ENCODE measurements at regions not wholly inside any gene's neighbourhood (a gene's known extent, or its start where the extent isn't known, plus 50 kb on each side); places are given as distances from the start of the nearest gene placed in this dataset.

DNA sequence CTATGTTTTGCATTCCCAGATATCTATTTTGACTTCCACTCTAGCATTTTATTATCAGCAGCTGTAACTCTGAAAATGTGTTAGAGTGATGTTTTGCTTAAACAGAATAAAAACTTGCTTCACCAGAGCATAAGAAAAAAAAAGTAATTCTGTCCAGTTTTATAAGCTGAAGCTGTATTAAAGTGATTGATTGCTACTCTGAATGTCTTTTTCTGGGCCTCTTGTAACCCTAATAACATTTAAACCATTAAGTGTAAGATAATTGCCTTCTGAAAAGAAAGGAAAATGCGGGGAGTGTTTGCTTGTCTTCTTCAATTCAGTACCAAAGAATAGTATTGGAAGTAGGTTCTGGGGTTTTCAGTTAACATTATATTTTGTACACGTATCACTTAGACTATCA is 57.9 kb upstream of the UBE2E1 start:
- TF ChIP-seq, protein P1, sequence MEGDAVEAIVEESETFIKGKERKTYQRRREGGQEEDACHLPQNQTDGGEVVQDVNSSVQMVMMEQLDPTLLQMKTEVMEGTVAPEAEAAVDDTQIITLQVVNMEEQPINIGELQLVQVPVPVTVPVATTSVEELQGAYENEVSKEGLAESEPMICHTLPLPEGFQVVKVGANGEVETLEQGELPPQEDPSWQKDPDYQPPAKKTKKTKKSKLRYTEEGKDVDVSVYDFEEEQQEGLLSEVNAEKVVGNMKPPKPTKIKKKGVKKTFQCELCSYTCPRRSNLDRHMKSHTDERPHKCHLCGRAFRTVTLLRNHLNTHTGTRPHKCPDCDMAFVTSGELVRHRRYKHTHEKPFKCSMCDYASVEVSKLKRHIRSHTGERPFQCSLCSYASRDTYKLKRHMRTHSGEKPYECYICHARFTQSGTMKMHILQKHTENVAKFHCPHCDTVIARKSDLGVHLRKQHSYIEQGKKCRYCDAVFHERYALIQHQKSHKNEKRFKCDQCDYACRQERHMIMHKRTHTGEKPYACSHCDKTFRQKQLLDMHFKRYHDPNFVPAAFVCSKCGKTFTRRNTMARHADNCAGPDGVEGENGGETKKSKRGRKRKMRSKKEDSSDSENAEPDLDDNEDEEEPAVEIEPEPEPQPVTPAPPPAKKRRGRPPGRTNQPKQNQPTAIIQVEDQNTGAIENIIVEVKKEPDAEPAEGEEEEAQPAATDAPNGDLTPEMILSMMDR (IDR thresholded peaks at IDR 0.05; ENCODE audit: low read depth, low read length) = no peak
- DNase-seq (ENCODE audit: low read depth in 2 of 2) = no peak
- H3K4me3 ChIP-seq (replicated peaks in 1 of 2; ENCODE audit: low read depth in 2 of 2, low read length in 2 of 2) = no peak overlapping the region

DNA sequence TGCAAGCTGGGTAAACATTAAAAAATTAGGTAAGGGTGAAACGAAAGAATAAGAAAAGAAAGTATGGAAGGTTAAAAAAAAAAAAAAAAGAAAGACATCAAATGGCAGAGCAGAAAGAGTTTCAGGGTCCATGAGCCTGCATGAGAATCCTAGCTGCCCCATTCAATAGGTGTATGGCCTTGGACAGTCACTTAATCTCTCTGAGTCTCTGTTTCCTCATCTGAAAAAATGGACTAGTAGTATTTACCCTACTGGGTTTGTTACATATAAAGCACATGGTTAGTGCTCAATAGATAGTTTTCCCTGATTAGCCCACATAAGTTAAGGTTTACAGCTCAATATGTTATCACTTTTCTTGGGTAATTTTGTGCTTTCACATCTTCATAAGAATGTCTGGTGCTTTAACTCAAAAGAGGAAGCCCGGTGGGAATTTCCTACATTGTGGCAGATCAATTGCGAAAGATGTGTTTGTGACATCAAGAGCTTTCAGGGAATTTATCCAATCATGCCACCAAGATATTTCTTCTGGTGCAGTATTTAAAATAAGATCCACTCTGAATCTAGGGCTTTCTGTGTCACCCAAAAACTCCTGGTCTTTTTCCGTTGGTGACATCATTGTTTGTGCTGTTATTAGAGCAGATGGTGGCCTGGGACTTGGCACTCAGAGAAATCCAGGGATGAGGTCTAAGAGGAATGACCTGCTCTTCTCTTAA is 57.2 kb upstream of the UBE2E1 start:
- peak; percentile 76 to 88 for DNase-seq (ENCODE audit: low read depth in 2 of 2)
- TF ChIP-seq, protein P1 (IDR thresholded peaks at IDR 0.05; ENCODE audit: low read depth, low read length) = no peak
- no peak overlapping the region for H3K4me3 ChIP-seq (replicated peaks in 1 of 2; ENCODE audit: low read depth in 2 of 2, low read length in 2 of 2)

DNA sequence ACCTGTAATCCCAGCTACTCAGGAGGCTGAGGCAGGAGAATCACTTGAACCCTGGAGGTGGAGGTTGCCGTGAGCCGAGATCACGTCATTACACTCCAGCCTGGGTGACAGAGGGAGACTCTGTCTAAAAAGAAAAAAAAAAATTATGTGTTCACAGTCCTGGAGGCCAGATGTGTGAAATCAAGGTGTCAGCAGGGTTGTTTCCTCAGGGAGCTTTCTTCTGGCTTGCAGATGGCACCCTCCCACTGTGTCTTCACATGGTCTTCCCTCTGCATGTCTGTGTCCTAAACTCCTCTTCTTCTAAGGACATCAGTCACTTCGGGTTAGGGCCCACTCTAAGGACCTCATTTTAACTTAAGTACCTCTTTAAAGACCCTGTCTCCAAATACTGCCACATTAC is 56.1 kb upstream of the UBE2E1 start:
- H3K4me3 ChIP-seq (replicated peaks in 1 of 2; ENCODE audit: low read depth in 2 of 2, low read length in 2 of 2) = no peak overlapping the region
- no peak for DNase-seq (ENCODE audit: low read depth in 2 of 2)
- TF ChIP-seq, protein P1 (IDR thresholded peaks at IDR 0.05; ENCODE audit: low read depth, low read length) = no peak

DNA sequence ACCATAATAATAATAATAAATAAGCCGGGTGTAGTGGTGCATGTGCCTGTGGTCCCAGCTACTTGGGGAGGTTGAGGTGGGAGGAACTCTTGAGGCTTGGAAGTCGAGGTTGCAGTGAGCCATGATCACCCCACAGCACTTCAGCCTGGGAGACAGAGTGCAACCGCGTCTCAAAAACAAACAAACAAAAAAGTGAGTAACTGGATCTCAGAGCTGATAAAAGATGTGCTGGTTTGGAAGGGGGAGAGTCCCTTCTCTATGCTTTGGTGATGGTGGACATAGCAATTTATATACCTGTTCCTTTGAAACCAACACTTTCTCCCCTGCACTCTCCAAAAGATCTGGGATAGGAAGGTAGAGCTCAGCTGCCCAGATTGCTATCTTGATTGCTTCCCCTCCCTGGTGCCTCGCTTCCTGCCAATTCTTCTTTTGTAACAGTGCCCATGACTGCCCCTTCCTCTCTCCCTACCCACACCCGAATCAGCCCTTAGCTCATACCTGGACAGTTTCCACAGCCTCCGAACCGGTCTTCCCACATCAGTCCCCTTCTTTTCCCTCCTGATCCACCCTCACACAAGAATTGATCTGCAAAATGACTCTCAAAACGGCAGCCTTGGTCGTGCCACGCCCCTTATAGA is 55.1 kb upstream of the UBE2E1 start:
- H3K4me3 ChIP-seq (replicated peaks in 1 of 2; ENCODE audit: low read depth in 2 of 2, low read length in 2 of 2) = no peak overlapping the region
- TF ChIP-seq, protein P1 (IDR thresholded peaks at IDR 0.05; ENCODE audit: low read depth, low read length) = no peak
- no peak for DNase-seq (ENCODE audit: low read depth in 2 of 2)

DNA sequence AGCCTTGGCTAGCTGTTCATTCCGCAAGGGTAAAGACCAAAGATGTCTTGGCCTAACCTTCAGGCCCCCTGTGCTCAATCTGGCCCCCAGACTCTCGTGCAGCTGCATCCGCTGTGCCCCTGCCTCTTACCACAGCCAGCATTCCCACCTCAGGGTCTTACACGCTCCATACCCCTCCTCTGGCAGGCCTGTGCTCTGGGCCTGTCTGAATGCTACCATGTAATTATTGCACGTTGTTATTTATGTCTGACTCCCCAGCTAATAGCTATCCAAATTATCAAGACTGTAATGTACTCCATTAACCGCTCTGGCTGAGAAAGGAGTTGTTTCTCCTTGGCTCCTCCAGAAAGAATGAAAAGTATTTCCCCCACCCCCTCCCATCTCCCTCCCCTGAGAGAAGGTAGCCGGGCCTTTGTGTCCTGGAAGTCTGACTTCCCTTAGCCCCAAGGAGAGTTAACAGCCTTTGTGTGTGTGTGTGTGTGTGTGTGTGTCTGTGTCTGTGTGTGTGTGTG is 54.5 kb upstream of the UBE2E1 start:
- DNase-seq (ENCODE audit: low read depth in 2 of 2) = peak; percentile 68 to 78
- TF ChIP-seq, protein P1 (IDR thresholded peaks at IDR 0.05; ENCODE audit: low read depth, low read length) = no peak
- H3K4me3 ChIP-seq (replicated peaks in 1 of 2; ENCODE audit: low read depth in 2 of 2, low read length in 2 of 2) = no peak overlapping the region

DNA sequence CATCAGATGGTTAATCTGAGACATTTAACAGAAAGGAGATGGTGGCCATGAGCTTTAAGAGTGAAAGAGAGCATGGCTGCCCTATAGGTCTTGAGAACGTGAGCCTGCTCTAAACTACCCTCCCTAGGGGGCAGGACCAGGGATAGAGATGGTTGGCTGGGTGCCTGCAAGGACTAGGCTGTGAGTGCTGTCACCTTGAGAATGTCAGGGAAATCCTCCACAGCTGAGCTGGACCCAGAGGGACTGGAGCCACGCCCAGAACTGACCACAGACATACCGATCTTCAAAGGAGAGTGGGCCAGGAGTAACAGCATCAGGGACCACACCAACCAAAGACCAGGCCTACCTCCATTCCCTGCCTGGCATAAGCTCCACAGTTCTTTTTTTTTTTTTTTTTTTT is 53.6 kb upstream of the UBE2E1 start:
- no peak overlapping the region for H3K4me3 ChIP-seq (replicated peaks in 1 of 2; ENCODE audit: low read depth in 2 of 2, low read length in 2 of 2)
- TF ChIP-seq, protein P1 (IDR thresholded peaks at IDR 0.05; ENCODE audit: low read depth, low read length) = no peak
- DNase-seq (ENCODE audit: low read depth in 2 of 2) = peak in 1 of 2 donors; percentile 17

All from cardiac fibroblast (primary cell).